Nucleus accumbens (tissue), 56 donors: ENCODE measurements at regions not wholly inside any gene's neighbourhood (a gene's known extent, or its start where the extent isn't known, plus 50 kb on each side); places are given as distances from the start of the nearest gene placed in this dataset.
"Not testable (repeated sequence)": the region's sequence is repeated elsewhere in the genome, so short reads cannot be mapped to it uniquely, and the experiment has no call there.

Experiments
- DNase-seq, 56 donors: peaks; one replicate each; lab custom pipeline; 2025; lab: John Stamatoyannopoulos, UW

DNA sequence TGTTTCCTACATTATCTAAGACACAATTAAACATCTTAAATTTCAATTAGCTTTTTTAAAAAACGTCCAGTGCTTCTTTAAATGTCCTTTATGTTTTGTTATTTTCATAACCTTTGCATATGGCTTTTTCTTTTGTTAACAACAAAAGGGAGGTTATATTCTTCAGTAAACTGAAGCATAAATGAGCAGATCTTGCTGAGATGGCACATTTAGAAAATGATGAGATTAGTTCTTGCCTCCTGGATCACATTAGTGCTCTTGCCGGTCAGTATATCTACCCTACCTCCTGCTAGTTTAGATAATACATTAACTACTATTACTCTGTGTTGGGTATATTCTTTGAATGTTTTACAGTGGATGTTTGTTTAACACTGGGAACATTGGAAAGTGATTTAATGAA, 126.1 kb downstream of the DISP1 start:
- no peak for DNase-seq

DNA sequence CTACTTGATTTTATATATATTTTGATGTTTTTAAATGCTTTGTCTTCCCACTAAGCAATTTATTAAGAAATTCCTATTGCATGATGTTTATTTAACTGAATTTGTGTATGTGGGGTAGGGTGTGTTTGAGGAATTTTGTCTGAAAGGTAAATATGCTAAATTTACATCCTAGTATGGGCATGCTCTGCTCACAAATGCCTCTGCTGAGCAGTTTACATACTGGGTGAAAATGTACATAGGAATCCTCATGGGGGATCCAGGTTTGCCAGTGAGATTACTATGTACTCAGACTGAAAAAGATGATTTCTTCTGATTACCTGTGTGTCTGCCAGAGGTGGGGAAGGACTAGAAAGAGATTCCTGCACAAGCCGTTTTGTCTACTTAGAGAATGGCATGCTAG, 126.6 kb downstream of the DISP1 start:
- no peak for DNase-seq

DNA sequence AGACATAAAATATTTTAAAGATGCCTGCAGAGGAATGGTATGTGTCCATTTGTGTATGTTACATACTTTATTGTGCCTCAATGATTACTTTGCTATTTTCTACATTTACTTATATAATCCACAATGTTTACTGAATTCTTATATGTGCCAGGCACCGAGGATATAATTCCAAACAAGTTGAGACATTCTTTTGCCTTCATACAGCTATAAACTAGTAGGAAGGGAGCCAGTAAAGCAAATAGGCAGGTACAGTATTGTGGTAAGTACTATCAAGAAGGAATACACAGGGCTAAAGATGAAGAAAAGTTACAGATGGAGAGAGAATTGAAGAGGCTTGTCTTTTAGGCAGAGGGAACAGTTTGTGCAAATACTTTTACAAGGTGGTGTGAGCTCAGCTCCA, 131.6 kb downstream of the DISP1 start:
- no peak for DNase-seq

DNA sequence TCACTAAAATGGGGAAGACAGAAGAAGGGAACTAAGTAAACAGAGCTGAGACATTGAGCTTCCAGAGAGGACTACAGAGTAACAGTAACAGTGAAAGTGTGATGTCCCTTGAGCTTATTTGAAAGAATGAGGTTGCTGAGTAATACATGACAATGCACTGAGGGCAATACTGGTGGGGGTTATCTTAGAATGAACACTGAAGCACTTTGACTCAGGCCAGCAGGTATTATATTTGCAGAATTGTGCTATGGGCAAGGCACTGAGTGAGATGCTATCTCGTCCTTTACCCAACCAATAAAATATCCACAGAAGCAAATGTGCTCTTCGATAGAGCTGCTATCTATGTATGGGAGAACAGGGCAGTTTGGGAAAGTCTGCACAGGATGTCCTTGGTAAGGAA, 133.2 kb downstream of the DISP1 start:
- DNase-seq: no peak

DNA sequence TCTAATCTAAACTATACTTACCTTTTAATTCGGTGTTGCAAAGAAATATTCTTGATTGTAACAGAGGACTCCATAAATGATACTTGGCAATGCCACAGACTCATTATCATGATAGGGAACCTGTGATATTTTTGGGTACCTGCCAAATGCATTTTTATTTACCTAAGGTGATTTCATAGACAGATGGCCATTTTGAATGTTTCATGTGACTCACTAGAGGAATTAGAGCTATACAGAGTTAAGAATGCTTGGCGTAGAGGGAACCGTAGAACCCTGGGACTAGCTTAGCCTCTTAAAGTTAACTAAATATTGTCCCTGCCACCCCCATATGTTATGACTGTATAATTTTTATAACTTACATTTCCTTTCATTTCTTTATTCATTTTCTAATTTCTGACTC, 136.1 kb downstream of the DISP1 start:
- no peak for DNase-seq

DNA sequence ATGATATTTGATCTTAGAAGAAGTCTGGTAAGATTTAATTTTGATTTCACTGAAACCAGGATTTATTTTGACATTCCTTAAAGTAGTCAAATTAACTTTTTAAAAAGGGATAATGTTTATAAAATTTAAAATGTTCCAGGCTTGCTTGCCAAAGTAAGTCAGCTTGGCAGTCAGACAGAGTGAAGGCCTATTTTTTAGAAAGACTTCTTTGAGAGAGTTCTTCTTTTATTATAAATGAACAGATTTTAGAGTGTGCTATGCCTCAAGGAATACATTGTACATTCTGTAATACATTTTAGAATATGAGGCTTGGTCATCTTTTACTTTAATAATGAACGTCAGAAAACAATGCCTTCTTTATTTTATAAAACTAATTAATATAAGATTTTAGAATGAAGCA, 138.7 kb downstream of the DISP1 start:
- no peak for DNase-seq

DNA sequence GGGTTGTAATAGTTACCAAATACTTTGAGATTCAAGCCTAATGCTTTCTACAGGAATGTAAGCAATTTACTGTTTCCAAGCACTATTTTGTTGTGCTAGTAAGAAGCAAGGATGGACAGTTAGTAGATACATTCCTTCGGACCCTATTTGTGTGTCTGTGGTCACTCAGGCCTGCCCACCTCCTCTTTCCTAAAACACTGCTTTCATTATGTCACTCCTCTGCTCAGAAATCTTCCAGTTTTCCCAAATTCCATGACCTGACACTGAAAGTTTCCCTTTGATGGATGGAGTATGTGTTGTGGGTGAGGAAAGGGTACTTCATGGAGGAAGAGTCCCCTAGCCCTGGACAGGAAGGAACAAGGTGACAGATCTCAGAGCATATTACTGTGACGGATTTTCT, 141.1 kb downstream of the DISP1 start:
- DNase-seq: no peak

DNA sequence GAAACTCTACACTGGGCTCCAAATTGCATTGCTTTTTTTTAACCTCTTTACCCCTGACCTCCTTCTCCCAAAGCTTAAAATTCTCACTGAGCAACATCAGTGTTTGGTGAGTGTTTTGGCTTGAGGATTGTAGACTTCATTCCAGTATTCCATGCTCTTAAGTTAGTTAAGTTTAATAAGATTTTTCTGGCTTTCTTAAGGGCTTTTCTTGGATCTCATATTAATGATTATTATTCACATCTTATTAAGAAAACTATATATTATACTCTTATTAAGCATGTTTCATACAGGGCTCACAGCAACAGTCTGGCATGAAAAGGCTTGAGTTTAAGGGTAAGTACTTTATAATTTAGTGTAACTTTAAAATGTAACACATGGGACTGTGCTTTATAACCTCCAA, 141.8 kb downstream of the DISP1 start:
- no peak for DNase-seq

DNA sequence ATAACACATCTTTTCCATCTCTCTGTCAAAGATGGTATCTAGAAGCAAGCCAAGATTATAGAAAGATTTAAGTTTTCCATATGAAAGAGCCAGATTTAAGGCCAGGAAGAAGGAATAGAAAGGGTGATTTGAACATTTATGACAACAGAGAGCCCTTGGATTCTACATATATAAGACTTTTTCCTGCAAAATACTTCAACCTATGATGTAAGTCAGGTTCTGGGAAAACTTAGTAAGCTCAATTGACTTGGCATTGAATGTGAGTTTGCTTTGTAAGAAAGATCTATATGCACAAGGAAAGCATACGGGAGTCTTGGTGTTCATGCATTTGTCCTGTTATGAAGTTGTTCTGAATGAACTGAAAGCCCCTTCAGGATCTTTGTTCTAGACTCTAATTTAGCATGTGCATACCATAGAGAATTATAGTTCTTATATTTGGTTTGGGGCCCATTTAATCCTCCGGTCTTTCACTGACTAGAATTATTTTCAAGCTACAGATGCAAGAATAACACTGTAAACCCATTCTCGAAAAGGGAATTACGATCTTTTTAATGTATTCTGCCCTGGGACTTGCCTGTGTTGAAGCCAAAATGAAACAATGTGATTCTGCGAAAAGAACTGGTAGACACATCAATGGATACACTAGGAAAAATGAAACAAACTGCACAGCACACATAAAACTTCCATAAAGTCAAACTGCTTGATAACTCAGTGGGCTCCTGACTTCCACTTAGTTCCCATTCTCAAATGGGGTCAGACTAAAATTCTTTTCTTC, 152.8 kb downstream of the DISP1 start:
- no peak for DNase-seq

DNA sequence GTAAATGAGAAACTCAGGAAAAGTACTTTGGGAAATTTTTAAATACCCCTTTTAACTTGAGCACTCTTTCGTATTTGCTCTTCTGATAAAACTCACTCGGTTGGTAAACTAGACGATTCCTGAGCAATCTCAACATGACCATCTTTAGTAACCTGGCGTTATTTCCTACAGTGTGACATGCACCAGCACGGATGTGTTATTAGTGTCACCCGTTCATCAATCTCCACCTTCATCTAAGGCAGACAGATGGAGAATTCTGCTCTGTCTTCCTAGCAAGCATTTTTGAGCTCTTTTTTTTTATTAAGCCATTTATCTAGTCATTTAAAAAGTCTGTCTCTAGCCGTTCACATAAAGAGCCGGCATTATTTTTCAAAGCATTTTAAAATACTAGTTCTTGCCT, 155.2 kb downstream of the DISP1 start:
- no peak for DNase-seq

DNA sequence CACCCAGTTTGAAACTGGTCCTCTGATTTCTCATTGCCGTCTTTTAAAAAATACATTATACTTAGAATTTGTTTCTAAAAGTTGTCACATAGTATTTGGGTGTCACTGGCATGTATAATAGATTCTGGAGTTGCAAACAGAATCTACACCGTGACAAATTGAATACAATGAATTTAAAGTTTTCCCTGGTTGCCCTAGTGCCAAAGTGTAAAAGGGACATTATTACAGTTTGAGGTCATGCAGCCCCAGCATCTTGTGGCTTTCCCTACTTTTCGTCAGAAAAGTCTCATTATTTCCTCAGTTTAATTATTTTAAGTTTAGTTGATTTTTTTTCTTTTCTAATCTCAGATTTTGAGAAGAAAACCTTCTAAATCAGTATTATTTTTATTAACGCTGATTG, 155.9 kb downstream of the DISP1 start:
- no peak for DNase-seq

DNA sequence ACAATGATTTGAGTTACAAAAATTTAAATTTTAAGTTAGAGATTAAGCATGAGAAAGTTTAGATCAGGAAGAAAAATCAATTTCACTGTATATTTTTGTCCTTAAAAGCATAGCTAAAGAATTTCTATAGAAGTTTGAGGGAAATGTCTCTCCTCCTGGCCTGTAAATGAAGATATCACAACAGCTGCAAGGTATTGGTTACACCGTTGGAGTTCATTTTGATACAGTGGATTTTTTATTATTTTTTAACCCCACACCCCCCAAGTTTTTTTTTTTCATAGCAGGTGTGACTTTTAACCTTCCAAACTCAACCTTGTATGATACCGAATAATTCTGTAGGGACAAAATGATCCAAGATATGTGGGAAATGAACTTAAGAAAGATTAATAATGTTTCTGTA, 156.3 kb downstream of the DISP1 start:
- DNase-seq: no peak

DNA sequence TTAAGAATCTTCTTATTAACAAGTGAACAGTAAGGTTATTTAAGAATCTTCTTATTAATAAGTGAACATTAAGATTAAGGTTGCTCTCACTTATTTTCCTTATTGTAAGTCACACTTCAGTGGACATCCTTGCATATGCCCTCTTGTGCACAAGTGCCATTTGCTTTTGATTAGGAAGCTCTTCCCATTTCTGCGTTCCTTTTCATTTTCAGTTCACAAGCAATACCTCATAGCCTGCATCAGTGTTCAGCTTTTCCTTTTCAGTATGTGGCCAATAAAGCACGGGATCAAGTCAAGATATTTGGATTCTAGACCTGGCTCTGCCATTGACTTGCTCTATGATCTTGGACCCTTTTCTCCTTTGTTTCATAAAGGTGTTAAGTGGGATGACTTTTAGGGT, 158.7 kb downstream of the DISP1 start:
- DNase-seq: no peak

DNA sequence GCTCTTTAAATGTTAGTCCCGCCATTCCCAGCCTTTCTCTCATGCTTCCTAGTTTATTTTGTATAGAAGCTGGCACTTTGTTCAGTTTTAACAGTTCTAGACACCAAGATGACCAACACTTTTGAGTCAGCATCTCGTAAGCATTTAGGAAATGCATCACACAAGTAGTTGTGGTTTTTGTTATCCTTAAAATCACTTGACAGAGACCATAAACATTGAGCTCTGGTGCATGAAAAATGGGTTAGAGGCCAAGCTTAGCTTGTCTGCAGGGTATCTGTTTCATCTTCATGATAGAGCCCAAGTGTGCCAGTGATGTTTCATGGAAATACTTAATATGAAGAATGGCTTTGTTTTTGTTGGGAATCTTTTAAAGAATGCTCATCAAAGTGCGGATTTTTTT, 159.7 kb downstream of the DISP1 start:
- no peak for DNase-seq

DNA sequence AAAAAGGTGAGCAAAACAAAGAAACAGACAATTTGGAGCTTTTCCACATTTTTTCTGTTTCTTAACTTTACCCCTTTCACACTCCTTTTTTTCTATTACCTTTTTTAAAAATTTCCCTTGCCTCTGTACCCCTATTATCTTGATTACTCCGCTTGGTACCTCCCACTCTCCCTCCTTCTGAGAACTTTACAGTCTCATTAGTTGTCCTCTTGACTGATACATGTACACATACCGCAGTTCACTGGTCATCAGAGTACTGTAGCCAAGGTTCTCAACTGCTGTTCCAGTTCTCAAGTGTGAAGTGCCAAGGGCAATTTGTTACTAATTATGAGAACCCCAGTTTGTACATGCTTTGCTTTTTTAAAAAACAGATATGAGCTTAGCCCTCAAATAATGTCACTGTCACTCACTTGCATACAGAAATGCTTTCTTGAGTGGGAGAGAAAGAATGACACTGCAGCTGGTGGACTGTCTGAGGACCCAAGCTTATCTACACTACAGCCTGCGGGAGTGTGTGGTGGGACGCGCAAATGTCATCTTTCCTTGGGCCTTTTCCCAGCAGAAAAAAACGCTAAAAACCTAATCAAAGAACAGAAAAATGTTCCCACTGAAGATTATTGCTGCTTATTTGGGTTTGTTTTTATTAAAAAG, 160.8 kb downstream of the DISP1 start:
- DNase-seq: no peak

DNA sequence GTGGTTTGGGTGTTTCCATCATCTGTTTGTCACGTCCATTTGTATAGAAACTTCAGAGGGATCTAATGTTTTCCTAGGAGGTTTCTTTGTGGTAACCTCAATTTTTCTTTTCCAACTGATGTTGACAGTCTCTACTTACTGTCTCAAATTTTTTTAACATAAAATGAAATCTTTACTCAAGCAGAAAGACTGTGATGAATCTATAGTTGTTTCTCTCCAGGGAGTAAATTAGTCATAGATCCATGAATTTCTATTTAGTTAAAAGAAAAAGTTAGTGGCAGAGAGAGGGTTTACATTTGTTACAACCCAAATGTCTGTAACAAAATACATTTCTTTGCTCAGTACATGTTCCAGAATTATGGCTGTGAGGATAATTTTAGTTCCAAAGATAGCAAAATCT, 161.6 kb downstream of the DISP1 start:
- DNase-seq: no peak

DNA sequence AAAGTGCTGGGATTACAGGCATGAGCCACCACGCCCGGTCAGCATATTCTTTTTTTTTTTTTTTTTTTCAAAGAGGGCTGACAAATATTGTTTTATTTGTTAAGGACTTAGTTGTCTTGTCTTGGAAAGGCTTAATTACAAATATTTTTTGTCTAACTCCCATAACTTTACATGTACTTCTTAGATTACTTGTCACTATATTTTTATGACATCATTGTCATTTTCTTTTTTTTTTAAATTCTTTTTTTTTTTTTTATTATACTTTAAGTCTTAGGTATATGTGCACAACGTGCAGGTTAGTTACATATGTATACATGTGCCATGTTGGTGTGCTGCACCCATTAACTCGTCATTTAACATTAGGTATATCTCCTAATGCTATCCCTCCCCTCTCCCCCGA, 162.5 kb downstream of the DISP1 start:
- DNase-seq: not testable (repeated sequence)

DNA sequence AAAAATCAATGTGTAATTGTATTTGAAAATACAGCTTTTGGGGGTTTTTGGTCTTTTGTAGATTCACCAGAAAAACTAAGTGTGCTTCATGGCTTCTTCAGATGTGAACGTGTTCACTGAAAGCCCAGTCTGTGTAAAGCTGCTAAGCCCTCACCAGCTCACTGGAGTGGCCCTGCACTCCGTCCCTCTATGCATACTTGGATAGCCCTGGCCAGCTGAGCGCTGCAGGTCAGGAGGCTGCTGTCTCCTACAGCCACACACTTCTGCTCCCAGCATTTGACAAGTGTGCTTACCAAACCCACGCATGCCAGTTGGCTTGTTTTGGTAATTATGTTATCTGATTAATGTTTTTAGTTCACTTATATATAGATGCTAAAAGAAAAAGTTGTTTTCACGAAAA, 163.5 kb downstream of the TLR5 start:
- no peak for DNase-seq

DNA sequence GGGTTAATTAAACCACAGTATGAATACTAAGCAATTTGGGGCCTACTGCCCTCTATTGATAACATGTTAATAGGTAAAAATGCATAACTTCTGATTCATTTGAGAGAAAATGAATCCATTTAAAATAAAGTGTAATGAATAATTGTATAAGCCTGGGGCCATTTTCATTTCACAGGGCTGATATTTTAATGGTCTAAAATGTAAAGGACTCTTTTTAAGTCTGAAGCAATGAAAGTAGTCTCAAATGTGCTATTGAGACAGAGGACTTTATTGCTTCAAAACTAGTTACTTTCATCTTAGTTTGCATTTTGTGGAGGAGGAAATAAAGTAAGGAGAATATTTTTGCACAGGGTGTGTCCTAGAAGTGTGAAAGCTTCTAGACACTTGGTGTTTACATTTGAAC, 155.4 kb downstream of the TLR5 start:
- no peak for DNase-seq

DNA sequence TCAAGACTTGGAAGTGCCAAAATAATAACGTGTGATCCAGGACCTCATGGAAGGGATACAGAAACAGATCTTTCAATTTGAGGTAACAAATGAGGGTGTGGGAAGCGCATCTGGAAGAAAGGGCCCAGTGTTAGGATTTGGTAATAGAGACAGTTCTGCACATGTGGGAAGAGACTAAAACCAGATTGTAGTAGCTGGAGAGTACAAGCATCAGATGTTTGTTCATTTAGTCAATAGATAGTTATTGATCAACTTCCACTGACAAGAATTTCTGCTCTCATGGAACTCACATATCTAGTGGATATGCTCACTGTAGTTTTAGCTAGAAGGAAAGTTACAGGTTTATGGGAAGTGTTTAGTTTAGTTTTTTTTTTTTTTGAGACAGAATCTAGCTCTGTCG, 153.6 kb downstream of the TLR5 start:
- DNase-seq: no peak

DNA sequence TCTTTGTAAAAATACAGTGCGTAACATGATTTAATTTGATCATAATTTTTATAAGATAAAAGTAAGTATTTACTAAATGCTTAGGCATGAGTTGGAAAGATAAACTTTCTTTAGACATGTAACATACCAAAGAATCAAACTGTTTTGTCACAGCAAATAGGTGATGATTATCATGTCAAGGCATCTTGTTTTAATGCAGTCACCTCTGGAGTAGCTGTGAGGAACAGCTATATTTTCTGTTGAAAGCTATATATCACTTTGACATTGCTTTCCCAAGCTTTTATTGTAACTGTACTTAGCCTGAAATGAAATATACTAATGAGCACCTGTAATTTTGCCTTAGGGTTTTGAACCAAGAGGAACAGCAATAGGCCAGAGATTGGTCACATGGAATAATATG, 151.9 kb downstream of the TLR5 start:
- no peak for DNase-seq

DNA sequence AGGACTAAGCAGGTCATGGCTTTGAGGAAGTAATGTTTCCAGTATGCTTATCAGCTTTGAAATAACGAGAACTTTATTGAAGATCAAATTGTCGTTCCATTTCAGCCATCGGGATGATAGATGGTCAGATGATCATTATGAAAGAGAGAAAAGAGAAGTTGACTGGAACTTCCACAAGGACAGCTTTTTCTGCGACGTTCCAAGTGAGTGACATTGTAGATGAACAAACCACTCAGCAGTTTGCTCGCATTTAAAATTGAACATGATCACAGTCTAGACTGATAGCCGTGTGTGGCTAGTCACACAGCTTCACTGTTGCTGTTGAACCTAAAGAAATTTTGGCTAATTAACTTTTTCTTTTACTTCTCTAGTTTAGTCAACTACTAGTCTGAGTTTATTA, 151.1 kb downstream of the TLR5 start:
- DNase-seq: no peak
